HepG2 (cell line): ENCODE measurements at regions not wholly inside any gene's neighbourhood (a gene's known extent, or its start where the extent isn't known, plus 50 kb on each side); places are given as distances from the start of the nearest gene placed in this dataset.

Experiments used
- ATAC-seq: fragments of 200-7000 bp; cut with Tn5 transposase; 3 replicates; pipeline ENCODE4 v1.9.1; 2020; ENCODE audit warnings: mild to moderate bottlenecking, moderate library complexity
- BruUV-seq: library from RNA; stranded (reverse); fragments of 400-500 nt; replicated peaks from 2 replicates; lab custom pipeline; 2021; lab: Mats Ljungman, UMichigan
- CTCF ChIA-PET: fragments of 300-600 bp; formaldehyde crosslinking; extraction: SDS; loops from one replicate; lab custom pipeline; 2021; ENCODE audit warnings: low total read pairs, inconsistent platforms, low intra/inter-chr PET ratio; lab: Yijun Ruan, JAX
- POLR2A ChIA-PET: fragments of 350-600 bp; sonication (Branson Sonifier 250); formaldehyde crosslinking; loops from one replicate; lab custom pipeline; 2020; ENCODE audit warnings: antibody characterized with exemption, inconsistent platforms; lab: Yijun Ruan, JAX
- DNase-seq: peaks from one replicate; pipeline ENCODE4 v3.0.0-alpha.2; 2015; ENCODE audit warnings: low spot score
- FAIRE-seq: peaks from 3 replicates; lab custom pipeline; 2011; peaks lifted over from hg19 to GRCh38; lab: Jason Lieb, UNC
- H2AFZ ChIP-seq: one replicate; pipeline ENCODE4 v1.6.1; 2011; ENCODE audit warnings: low read length, inconsistent platforms
- H3K27ac ChIP-seq: fragments of 300-600 bp; 3 replicates; pipeline ENCODE4 v1.8.0; 2011; ENCODE audit warnings: mixed run types, mild to moderate bottlenecking, mixed read lengths, low read length, inconsistent platforms; ENCODE audit not compliant: insufficient read depth; ENCODE audit errors: extremely low read length
- H3K27me3 ChIP-seq, 2 experiments: fragments of 200-600 bp in 1 of 2; 2 replicates in 1 of 2; 3 replicates in 1 of 2; pipeline versions ENCODE4 v1.6.0 to v1.8.0; 2011; ENCODE audit warnings: low read length in 2 of 2, mild to moderate bottlenecking in 2 of 2, moderate library complexity in 2 of 2, inconsistent platforms in 1 of 2; ENCODE audit not compliant: insufficient read depth in 2 of 2, control insufficient read depth in 1 of 2
- H3K36me3 ChIP-seq, 2 experiments: fragments of 200-600 bp in 1 of 2; replicated peaks in 1 of 2; 2 replicates in 1 of 2; 3 replicates in 1 of 2; pipeline versions ENCODE4 v1.5.1 to v1.8.0; 2011; ENCODE audit warnings: low read length in 2 of 2, inconsistent platforms in 1 of 2; ENCODE audit not compliant: insufficient read depth in 2 of 2, control insufficient read depth in 1 of 2
- H3K4me1 ChIP-seq: 2 replicates; pipeline ENCODE4 v1.5.1; 2012; ENCODE audit warnings: low read length, inconsistent platforms; ENCODE audit not compliant: insufficient read depth
- H3K4me2 ChIP-seq: 2 replicates; pipeline ENCODE4 v1.6.0; 2011; ENCODE audit warnings: low read depth, low read length, inconsistent platforms
- H3K4me3 ChIP-seq, 3 experiments: fragments of 200-600 bp in 1 of 3; sonication (generic), shearing (Covaris generic) in 1 of 3; replicated peaks in 1 of 3; 2 replicates each; pipeline ENCODE4 v1.5.1; 2011 to 2016; ENCODE audit warnings: low read length in 3 of 3, inconsistent platforms in 2 of 3, low read depth in 2 of 3, mild to moderate bottlenecking in 2 of 3, control low read depth in 1 of 3, mixed read lengths in 1 of 3; ENCODE audit not compliant: insufficient read depth in 1 of 3
- H3K79me2 ChIP-seq: one replicate; pipeline ENCODE4 v1.6.1; 2011; ENCODE audit warnings: low read length, inconsistent platforms; ENCODE audit not compliant: insufficient read depth
- H3K9ac ChIP-seq: 2 replicates; pipeline ENCODE4 v1.6.0; 2011; ENCODE audit warnings: mild to moderate bottlenecking, low read depth, low read length, inconsistent platforms; ENCODE audit not compliant: insufficient read depth
- H3K9me3 ChIP-seq: 2 replicates; pipeline ENCODE4 v1.5.1; 2012; ENCODE audit warnings: mild to moderate bottlenecking, low read length
- H4K20me1 ChIP-seq: 2 replicates; pipeline ENCODE4 v1.6.0; 2011; ENCODE audit warnings: inconsistent platforms, mild to moderate bottlenecking, low read length, moderate library complexity; ENCODE audit not compliant: insufficient read depth
- FUBP1 ChIP-seq: sonication (generic); formaldehyde crosslinking; IDR thresholded peaks from 2 replicates; pipeline ENCODE4 v1.5.1; 2020; ENCODE audit warnings: missing genetic modification reagents, mild to moderate bottlenecking, borderline replicate concordance
- RERE ChIP-seq: IDR thresholded peaks from 2 replicates; pipeline ENCODE4 v1.6.1; 2016; ENCODE audit warnings: low read depth, missing genetic modification reagents, missing compliant biosample characterization
- STAT6 ChIP-seq: sonication (generic); formaldehyde crosslinking; IDR thresholded peaks from 2 replicates; pipeline ENCODE4 v1.4.0; 2020; ENCODE audit warnings: missing genetic modification reagents, mild to moderate bottlenecking, borderline replicate concordance
- YY1 ChIP-seq: IDR thresholded peaks from 2 replicates; pipeline ENCODE4 v1.6.1; 2011; ENCODE audit warnings: low read length, low read depth, moderate library complexity, mild to moderate bottlenecking; ENCODE audit not compliant: insufficient read depth, insufficient replicate concordance
- ZBTB43 ChIP-seq: sonication (generic); formaldehyde crosslinking; conservative IDR thresholded peaks from 2 replicates; pipeline ENCODE4 v1.4.0; 2020; ENCODE audit warnings: missing genetic modification reagents
- ZNF335 ChIP-seq: sonication (generic); formaldehyde crosslinking; IDR thresholded peaks from 2 replicates; pipeline ENCODE4 v1.4.0; 2020; ENCODE audit warnings: missing genetic modification reagents
- ZNF530 ChIP-seq: sonication (generic); formaldehyde crosslinking; IDR thresholded peaks from 2 replicates; pipeline ENCODE4 v1.5.0; 2020; ENCODE audit warnings: low read depth, mild to moderate bottlenecking, missing genetic modification reagents
- ZNF577 ChIP-seq: sonication (generic); formaldehyde crosslinking; IDR thresholded peaks from 2 replicates; pipeline ENCODE4 v1.4.0; 2020; ENCODE audit warnings: mild to moderate bottlenecking, low read depth, missing genetic modification reagents, borderline replicate concordance
- ZNF616 ChIP-seq: sonication (generic); formaldehyde crosslinking; IDR thresholded peaks from 2 replicates; pipeline ENCODE4 v1.5.0; 2020; ENCODE audit warnings: low read depth, mild to moderate bottlenecking, missing genetic modification reagents
- WGBS: methylation state at CpG from one replicate; pipeline ENCODE4 v1.1.6; 2017; ENCODE audit warnings: low lambda C conversion rate; 5-methylcytosine and 5-hydroxymethylcytosine counted together
- in situ Hi-C: cut with HindIII; loops from 2 replicates; pipeline ENCODE4 v1.10.0; 2017; ENCODE audit warnings: low pct_unique_long_range_greater_than_20kb; ENCODE audit not compliant: extremely low pct_ligation_motif_present
- intact Hi-C: fragments of 100-400 bp; cut with micrococcal nuclease; formaldehyde crosslinking; loops from one replicate; pipeline ENCODE4 v1.10.0; 2022; ENCODE audit not compliant: unreplicated experiment

GRCh38 chr5:103690676-103691075 is 128.1 kb upstream of the NUDT12 start:
- Histone ChIP-seq H3K27me3 (no peaks in the 10 kb centered on the region), H4K20me1 (no peaks in the 10 kb centered on the region), H3K27ac (no peak overlapping the region), H3K79me2 (no peaks in the 10 kb centered on the region), H3K9me3 (no peaks in the 10 kb centered on the region), H3K4me3 (no peak overlapping the region), H2AFZ (no peak overlapping the region), H3K9ac (no peak overlapping the region), H3K4me2 (no peak overlapping the region), H3K4me1 (no peaks in the 10 kb centered on the region), H3K36me3 (no peaks in the 10 kb centered on the region)
- in situ Hi-C loops (no loop called here), intact Hi-C loops (no loop called here)
- DNase-seq (no peak), ATAC-seq (no peak), FAIRE-seq (no peak)
- TF ChIP-seq ZNF530 (CRISPR knock-in tag): no peak
- TF ChIP-seq ZNF577 (CRISPR knock-in tag): no peak
- TF ChIP-seq YY1: no peak
- no peak for TF ChIP-seq STAT6 (CRISPR knock-in tag)
- TF ChIP-seq ZNF616 (CRISPR knock-in tag): no peak
- TF ChIP-seq ZNF335: no peak
- no peak for TF ChIP-seq FUBP1 (CRISPR knock-in tag)
- TF ChIP-seq ZBTB43 (CRISPR knock-in tag): no peak
- no peak for TF ChIP-seq RERE (CRISPR knock-in tag)
- ChIA-PET CTCF (no interaction called here), POLR2A (no interaction called here)
- 3% methylated on average over 1 of the region's 1 CpG for WGBS
- BruUV-seq: no TSS peak
